GM12892 (cell line): ENCODE measurements at regions not wholly inside any gene's neighbourhood (a gene's known extent, or its start where the extent isn't known, plus 50 kb on each side); places are given as distances from the start of the nearest gene placed in this dataset.
"Not testable (repeated sequence)": the region's sequence is repeated elsewhere in the genome, so short reads cannot be mapped to it uniquely, and the experiment has no call there.

Experiments
- POLR2A ChIP-seq: IDR thresholded peaks from 2 replicates; pipeline ENCODE4 v1.6.1; 2011; ENCODE audit warnings: low read depth, low read length, control low read depth
- POLR2AphosphoS5 ChIP-seq: IDR thresholded peaks from 2 replicates; pipeline ENCODE4 v1.6.1; 2011; ENCODE audit warnings: low read depth, low read length, control low read depth
- TAF1 ChIP-seq: IDR thresholded peaks from 2 replicates; pipeline ENCODE4 v1.6.1; 2011; ENCODE audit warnings: low read depth, mild to moderate bottlenecking, control low read depth, low read length, borderline replicate concordance

- not testable (repeated sequence) for TF ChIP-seq POLR2A, POLR2AphosphoS5, TAF1
These were observed 646.7 kb upstream of the ARRDC3 start for GRCh38 chr5:92029792-92030191.
